OCI-LY3 (cell line): ENCODE measurements at regions not wholly inside any gene's neighbourhood (a gene's known extent, or its start where the extent isn't known, plus 50 kb on each side); places are given as distances from the start of the nearest gene placed in this dataset.
"Not testable (repeated sequence)": the region's sequence is repeated elsewhere in the genome, so short reads cannot be mapped to it uniquely, and the experiment has no call there.

Source experiments
- H2AFZ ChIP-seq: fragments of 200-600, 300-600 bp; shearing (Covaris generic); 2 replicates; pipeline ENCODE4 v1.6.0; 2014; ENCODE audit warnings: antibody characterized with exemption, low read depth, low read length
- H3K27ac ChIP-seq: fragments of 200-600, 300-600 bp; sonication (generic); 2 replicates; pipeline ENCODE4 v1.5.1; 2014; ENCODE audit warnings: mild to moderate bottlenecking, low read length, moderate library complexity, mixed read lengths
- H3K27me3 ChIP-seq: fragments of 200-600, 300-600 bp; sonication (generic); 2 replicates; pipeline ENCODE4 v1.6.1; 2014; ENCODE audit warnings: low read depth, low read length, mixed read lengths
- H3K36me3 ChIP-seq: fragments of 200-600, 300-600 bp; sonication (generic); replicated peaks from 2 replicates; pipeline ENCODE3; 2014; ENCODE audit warnings: low read depth, low read length, mixed read lengths
- H3K4me1 ChIP-seq: fragments of 300-600, 200-600 bp; sonication (generic); 2 replicates; pipeline ENCODE4 v1.6.1; 2014; ENCODE audit warnings: low read length, mixed read lengths
- H3K4me2 ChIP-seq: fragments of 200-600, 300-600 bp; sonication (generic); 2 replicates; pipeline ENCODE4 v1.6.1; 2014; ENCODE audit warnings: low read length, mixed read lengths
- H3K4me3 ChIP-seq: fragments of 300-600, 200-600 bp; sonication (generic); 2 replicates; pipeline ENCODE4 v1.5.1; 2014; ENCODE audit warnings: antibody characterized with exemption, mild to moderate bottlenecking, low read length, moderate library complexity
- H3K79me2 ChIP-seq: fragments of 300-600, 200-600 bp; shearing (Covaris generic); 2 replicates; pipeline ENCODE4 v1.6.1; 2014; ENCODE audit warnings: mild to moderate bottlenecking, low read length, mixed read lengths
- H3K9ac ChIP-seq: fragments of 300-600, 200-600 bp; shearing (Covaris generic); 2 replicates; pipeline ENCODE4 v1.6.0; 2014; ENCODE audit warnings: mild to moderate bottlenecking, low read length, moderate library complexity
- H3K9me3 ChIP-seq: fragments of 200-600, 300-600 bp; shearing (Covaris generic); 2 replicates; pipeline ENCODE4 v1.6.1; 2014; ENCODE audit warnings: low read length, mixed read lengths; ENCODE audit not compliant: insufficient read depth
- H4K20me1 ChIP-seq: fragments of 200-600, 300-600 bp; sonication (generic); 2 replicates; pipeline ENCODE4 v1.6.1; 2016; ENCODE audit warnings: low read length, mixed read lengths; ENCODE audit not compliant: insufficient read depth
- EZH2phosphoT487 ChIP-seq: fragments of 200-600 bp; shearing (Covaris generic); IDR thresholded peaks from 2 replicates; pipeline ENCODE4 v1.6.1; 2018; ENCODE audit warnings: antibody characterized with exemption, mixed run types, low read depth
- TF ChIP-seq, protein P1 (sequence below): fragments of 200-600, 300-600 bp; sonication (generic); IDR thresholded peaks from 2 replicates; pipeline ENCODE4 v1.5.1; 2014; ENCODE audit warnings: antibody characterized with exemption, low read length, low read depth

DNA sequence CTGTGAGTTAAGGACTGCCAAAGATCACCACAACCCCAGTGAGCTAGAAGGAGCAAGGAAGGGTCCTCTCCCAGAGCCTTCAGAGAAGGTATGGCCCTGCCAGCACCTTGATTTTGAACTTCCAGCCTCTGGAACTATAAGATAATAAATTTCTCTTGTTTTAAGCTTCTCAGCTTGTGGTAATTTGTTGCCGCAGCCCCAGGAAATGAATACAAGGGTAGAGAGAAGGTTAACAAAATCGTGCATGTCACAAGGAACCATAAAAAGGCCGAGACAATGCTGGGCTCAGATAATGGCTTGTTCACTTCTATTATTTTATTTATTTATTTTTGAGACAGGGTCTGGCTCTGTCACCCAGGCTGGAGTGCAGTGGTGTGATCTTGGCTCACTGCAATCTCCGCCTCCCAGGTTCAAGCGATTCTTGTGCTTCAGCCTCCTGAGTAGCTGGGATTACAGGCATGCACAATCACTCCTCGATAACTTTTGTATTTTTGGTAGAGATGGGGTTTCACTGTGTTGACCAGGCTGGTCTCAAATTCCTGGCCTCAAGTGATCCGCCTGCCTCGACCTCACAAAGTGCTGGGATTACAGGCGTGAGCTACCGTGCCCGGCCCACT lies 71.5 kb downstream of the WSB1 start:
- not testable (repeated sequence) for H3K9me3 ChIP-seq, H3K27ac ChIP-seq, H3K9ac ChIP-seq, H3K79me2 ChIP-seq, H3K27me3 ChIP-seq, H3K4me1 ChIP-seq, H3K4me3 ChIP-seq, H4K20me1 ChIP-seq, H2AFZ ChIP-seq, H3K36me3 ChIP-seq, H3K4me2 ChIP-seq

DNA sequence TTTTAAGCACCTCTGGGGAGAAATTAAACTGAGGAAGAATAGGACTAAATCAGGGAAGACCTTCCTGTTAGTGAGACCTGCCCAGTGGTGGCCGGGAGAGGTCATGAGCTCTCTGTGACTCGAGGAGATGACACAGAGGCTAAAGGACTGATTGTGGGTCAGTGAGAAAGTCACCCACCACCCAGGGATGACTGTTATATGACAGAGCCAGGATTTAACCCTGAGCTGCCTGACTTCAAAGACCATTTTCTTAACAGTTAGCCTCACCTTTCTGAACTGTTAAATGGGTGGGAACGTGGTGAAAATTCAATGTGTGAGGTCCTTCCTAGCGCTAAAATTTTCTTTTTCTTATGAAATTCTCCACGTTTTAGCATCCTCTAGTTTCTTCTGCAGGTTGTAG lies 72.5 kb downstream of the WSB1 start:
- Histone ChIP-seq H3K36me3 (no peaks in the 10 kb centered on the region), H4K20me1 (no peaks in the 10 kb centered on the region), H3K79me2 (no peaks in the 10 kb centered on the region), H3K27me3 (0 out of 2 replicates have a peak, but pooled peaks cover 6% of the 10 kb centered on the region), H3K9me3 (no peaks in the 10 kb centered on the region), H2AFZ (no peak overlapping the region), H3K27ac (no peak overlapping the region), H3K9ac (no peak overlapping the region), H3K4me1 (no peaks in the 10 kb centered on the region), H3K4me2 (no peak overlapping the region), H3K4me3 (no peak overlapping the region)
- TF ChIP-seq EZH2phosphoT487 = no peak
- TF ChIP-seq, protein P1, sequence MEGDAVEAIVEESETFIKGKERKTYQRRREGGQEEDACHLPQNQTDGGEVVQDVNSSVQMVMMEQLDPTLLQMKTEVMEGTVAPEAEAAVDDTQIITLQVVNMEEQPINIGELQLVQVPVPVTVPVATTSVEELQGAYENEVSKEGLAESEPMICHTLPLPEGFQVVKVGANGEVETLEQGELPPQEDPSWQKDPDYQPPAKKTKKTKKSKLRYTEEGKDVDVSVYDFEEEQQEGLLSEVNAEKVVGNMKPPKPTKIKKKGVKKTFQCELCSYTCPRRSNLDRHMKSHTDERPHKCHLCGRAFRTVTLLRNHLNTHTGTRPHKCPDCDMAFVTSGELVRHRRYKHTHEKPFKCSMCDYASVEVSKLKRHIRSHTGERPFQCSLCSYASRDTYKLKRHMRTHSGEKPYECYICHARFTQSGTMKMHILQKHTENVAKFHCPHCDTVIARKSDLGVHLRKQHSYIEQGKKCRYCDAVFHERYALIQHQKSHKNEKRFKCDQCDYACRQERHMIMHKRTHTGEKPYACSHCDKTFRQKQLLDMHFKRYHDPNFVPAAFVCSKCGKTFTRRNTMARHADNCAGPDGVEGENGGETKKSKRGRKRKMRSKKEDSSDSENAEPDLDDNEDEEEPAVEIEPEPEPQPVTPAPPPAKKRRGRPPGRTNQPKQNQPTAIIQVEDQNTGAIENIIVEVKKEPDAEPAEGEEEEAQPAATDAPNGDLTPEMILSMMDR = no peak

DNA sequence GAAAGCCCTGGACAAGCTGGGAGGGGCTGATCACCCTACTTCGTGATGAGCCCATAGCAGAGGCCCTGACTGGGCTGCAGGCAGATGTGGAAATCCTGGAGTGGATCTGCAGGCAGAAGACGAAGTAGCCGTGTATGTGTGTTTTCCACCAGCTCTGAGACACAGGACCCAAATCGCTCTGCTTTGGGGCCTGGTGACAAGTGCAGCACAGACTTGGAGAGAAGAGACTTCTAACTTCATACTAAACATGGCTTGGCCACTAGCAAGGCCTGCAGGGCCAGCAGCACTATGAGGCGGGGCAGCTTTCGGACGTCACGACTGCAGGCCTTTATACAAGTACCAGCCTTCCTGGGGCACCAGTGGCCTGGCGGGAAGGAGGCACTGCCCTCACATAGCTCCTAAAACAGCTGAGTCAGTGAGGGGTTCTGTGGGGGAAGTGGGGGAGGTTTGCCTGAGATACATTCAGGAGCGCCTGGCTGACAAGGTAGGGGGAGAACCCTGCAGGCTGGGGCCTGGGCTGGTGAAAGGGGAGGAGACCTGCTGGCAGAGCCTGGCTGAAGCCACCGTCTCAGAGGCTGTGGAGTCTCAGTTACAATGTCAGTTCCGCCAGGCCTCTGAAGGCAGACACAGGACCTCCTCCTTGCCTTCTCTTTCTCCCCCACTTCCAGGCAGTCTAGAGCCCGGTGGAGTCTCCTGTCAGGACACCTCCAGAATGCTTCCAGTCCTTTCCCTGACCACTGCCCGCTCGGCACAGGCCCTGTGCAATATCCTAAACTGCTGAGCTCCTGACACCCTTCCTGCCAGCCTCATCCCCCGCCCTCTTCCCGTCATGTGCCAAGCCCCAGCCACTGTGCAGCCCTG lies 73.4 kb downstream of the WSB1 start:
- H4K20me1 ChIP-seq = no peaks in the 10 kb centered on the region
- TF ChIP-seq, protein P1 = no peak
- no peak for TF ChIP-seq EZH2phosphoT487
- no peaks in the 10 kb centered on the region for H3K79me2 ChIP-seq
- H3K4me2 ChIP-seq = no peak overlapping the region
- H3K27me3 ChIP-seq = 0 out of 2 replicates have a peak, but pooled peaks cover 5% of the 10 kb centered on the region
- no peaks in the 10 kb centered on the region for H3K4me1 ChIP-seq
- H2AFZ ChIP-seq = no peak overlapping the region
- no peak overlapping the region for H3K4me3 ChIP-seq
- no peak overlapping the region for H3K9ac ChIP-seq
- H3K36me3 ChIP-seq = no peaks in the 10 kb centered on the region
- no peak overlapping the region for H3K27ac ChIP-seq
- no peaks in the 10 kb centered on the region for H3K9me3 ChIP-seq

DNA sequence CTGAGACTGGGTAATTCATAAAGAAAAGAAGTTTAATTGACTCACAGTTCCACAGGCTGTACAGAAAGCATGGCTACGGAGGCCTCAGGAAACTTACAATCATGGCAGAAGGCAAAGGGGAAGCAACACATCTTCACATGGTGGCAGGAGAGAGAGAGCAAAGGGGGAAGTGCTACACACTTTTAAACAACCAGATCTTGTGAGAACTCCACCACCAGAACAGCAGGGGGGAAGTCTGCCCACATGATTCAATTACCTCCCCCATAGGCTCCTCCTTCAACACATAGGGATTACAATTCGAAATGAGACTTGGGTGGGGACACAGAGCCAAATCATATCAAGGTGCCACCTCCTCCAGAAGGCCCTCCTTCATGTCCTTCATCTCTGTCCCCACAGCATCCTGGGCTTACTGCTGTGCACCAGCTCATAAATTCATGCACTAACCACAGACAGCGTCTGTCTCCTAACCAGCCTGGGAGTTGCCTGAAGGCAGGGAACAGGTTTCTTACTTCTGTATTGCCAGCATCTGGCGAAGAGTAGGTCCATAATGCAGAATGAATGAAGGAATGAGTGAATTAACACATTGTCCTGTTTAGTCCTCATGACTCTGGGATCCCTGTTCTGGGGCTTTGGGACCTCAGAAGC lies 74.4 kb downstream of the WSB1 start:
- no peak overlapping the region for H3K9ac ChIP-seq
- TF ChIP-seq, protein P1 = no peak
- no peak for TF ChIP-seq EZH2phosphoT487
- 0 out of 2 replicates have a peak, but pooled peaks cover 5% of the 10 kb centered on the region for H3K27me3 ChIP-seq
- H3K4me2 ChIP-seq = no peak overlapping the region
- H4K20me1 ChIP-seq = no peaks in the 10 kb centered on the region
- H3K9me3 ChIP-seq = no peaks in the 10 kb centered on the region
- H3K79me2 ChIP-seq = no peaks in the 10 kb centered on the region
- no peak overlapping the region for H2AFZ ChIP-seq
- H3K36me3 ChIP-seq = no peaks in the 10 kb centered on the region
- H3K4me3 ChIP-seq = no peak overlapping the region
- no peak overlapping the region for H3K27ac ChIP-seq
- no peaks in the 10 kb centered on the region for H3K4me1 ChIP-seq
